ENCODE measurements at regions not wholly inside any gene's neighbourhood (a gene's known extent, or its start where the extent isn't known, plus 50 kb on each side); places are given as distances from the start of the nearest gene placed in this dataset.

DNA sequence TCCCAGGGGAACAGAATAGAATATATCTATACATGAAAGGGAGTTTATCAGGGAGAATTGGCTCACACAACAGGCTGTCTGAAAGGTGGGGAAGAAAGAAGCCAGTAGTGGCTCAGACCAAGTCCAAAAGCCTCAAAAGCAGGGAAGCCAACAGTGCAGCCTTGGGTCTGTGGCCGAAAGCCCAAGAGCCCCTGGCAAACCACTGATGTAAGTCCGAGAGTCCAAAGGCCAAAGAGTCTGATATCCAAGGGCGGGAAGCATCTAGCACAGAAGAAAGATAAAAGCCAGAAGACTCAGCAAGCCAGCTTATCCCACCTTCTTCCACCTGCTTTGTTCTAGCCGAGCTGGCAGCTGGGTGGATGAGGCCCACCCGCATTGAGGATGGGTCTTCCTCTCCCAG, 172.5 kb downstream of the CCDC71L start:
- TF ChIP-seq, protein P1, sequence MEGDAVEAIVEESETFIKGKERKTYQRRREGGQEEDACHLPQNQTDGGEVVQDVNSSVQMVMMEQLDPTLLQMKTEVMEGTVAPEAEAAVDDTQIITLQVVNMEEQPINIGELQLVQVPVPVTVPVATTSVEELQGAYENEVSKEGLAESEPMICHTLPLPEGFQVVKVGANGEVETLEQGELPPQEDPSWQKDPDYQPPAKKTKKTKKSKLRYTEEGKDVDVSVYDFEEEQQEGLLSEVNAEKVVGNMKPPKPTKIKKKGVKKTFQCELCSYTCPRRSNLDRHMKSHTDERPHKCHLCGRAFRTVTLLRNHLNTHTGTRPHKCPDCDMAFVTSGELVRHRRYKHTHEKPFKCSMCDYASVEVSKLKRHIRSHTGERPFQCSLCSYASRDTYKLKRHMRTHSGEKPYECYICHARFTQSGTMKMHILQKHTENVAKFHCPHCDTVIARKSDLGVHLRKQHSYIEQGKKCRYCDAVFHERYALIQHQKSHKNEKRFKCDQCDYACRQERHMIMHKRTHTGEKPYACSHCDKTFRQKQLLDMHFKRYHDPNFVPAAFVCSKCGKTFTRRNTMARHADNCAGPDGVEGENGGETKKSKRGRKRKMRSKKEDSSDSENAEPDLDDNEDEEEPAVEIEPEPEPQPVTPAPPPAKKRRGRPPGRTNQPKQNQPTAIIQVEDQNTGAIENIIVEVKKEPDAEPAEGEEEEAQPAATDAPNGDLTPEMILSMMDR (conservative IDR thresholded peaks at IDR 0.05; ENCODE audit: low read depth, low read length), result no peak
- no peak overlapping the region for H3K4me3 ChIP-seq (ENCODE audit: low read depth, low read length)
- no peak for DNase-seq (ENCODE audit: low read depth)

DNA sequence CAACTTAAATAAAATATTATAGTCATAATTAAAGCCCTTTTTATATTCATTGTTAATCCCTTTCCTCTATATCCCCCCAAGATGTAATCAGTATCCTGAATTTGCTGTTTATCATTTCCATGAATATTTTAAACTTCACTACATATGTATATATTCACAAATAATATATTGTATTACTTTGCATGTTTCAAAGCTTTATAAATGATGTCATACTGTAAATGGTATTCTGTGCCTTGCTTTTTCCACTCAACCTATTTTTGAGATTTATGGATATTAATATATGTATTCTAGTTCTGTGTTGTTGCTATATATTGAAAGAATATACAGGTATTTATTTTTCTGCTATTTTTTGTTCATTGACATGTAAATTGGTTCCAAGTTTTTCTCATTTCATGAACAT, 173.1 kb downstream of the CCDC71L start:
- TF ChIP-seq, protein P1 (conservative IDR thresholded peaks at IDR 0.05; ENCODE audit: low read depth, low read length), result no peak
- no peak overlapping the region for H3K4me3 ChIP-seq (ENCODE audit: low read depth, low read length)
- no peak for DNase-seq (ENCODE audit: low read depth)

DNA sequence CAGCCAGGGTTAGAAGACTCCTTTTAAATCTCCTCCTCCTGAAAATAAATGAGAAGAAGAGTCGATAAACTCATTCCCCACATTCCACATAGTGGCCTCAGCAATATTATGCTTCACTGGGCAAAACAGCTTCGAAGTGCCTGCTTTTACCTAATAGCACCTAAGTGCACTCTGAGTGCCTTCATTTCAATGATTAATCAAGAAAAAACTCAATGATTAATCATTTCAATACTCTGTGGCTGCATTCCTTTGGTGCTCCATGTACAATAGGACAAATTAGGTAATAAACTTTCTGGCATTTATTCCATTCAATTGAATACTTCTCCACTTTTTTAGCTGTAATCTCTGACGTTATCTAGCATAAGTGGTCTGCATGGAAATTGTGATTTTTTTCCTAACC, 174.6 kb downstream of the CCDC71L start:
- TF ChIP-seq, protein P1 (conservative IDR thresholded peaks at IDR 0.05; ENCODE audit: low read depth, low read length), result no peak
- peak; percentile 68 for DNase-seq (ENCODE audit: low read depth)

DNA sequence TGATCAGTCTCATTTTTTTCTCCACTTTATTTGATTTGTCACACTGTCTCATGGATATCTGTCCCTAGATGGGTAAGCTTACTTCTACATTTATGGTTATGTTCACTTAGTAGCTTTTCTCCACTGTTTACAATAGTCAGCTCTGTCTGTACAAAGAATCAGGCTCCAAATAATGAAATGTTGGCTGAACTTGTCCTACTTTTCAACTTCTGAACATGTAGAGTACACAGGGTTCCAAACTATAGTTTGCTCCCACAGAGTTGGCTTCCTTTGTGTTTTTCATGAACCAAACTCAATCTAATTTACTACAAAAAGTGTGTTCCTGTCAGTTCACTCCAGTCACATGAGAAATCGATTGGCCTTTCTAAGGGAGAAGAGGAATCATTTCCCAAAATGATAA, 175.0 kb downstream of the CCDC71L start:
- DNase-seq (ENCODE audit: low read depth), result peak; percentile 56
- TF ChIP-seq, protein P1 (conservative IDR thresholded peaks at IDR 0.05; ENCODE audit: low read depth, low read length), result no peak
- H3K4me3 ChIP-seq (ENCODE audit: low read depth, low read length), result no peak overlapping the region

More for the DNA sequence above, 174.6 kb downstream of the CCDC71L start:
- H3K4me3 ChIP-seq (ENCODE audit: low read depth, low read length), result no peak overlapping the region

DNA sequence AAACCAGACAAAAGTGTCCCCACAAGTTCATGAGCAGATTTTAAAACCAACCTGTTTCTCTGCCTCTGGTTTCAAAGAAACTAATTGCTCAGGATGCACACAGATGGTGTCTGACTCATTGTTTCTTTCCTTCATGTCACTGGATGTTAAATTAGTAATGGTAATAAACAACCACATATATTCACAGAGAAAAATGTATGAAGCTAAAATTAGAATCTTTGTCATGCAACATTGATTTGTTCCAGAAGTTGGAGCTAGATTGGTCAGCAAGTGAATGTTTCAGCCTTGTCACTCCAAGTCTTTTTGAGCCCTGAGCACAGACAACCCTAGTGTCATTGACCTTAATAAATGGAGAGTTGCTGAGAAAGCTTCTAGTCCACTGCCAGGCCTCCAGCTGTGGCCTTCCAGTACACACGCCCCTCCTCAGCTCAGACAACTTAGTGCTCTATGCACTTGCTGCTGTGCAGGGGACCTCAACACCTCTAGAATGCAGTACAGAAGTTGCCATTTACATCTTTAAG, 175.9 kb downstream of the CCDC71L start:
- no peak overlapping the region for H3K4me3 ChIP-seq (ENCODE audit: low read depth, low read length)

DNA sequence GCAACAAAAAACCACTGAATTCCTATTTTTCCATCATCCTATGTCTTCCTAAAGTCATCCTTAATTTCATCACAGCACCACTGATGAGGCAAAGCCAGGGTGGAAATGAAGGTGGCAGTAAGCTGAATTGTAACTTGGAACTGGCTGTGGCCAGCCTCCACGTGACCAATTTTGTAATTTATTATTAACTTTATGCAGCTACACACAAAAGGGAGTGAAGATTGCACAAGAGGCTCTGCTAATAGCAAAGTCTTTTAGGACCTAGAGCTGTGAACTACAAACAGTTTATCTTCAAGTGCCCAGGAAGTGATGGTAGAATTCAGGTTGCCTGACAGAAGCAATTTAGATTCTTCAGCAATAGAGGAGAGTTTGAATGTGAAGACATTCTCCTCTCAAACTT, 176.4 kb downstream of the CCDC71L start:
- DNase-seq (ENCODE audit: low read depth), result peak; percentile 41
- H3K4me3 ChIP-seq (ENCODE audit: low read depth, low read length), result no peak overlapping the region
- TF ChIP-seq, protein P1 (conservative IDR thresholded peaks at IDR 0.05; ENCODE audit: low read depth, low read length), result no peak

More for the DNA sequence above, 175.9 kb downstream of the CCDC71L start:
- TF ChIP-seq, protein P1 (conservative IDR thresholded peaks at IDR 0.05; ENCODE audit: low read depth, low read length), result no peak
- DNase-seq (ENCODE audit: low read depth), result peak; percentile 77

DNA sequence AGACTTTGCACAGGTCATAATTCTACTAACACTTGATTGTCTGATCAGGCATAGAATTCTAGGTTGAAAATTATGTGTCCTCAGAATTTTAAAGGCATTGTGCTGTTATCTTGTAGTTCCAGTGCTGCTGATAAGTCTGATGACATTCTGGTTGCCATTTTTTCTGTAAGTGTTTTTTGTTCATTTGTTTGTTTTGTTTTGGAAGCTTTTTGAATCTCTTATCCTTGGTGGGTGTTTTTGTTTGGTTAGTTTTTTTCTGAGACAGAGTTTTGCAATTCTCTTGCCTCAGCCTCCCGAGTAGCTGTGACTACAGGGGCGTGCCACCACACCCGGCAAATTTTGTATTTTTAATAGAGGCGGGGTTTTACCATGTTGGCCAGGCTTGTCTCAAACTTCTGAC, 178.9 kb downstream of the CCDC71L start:
- no peak overlapping the region for H3K4me3 ChIP-seq (ENCODE audit: low read depth, low read length)
- TF ChIP-seq, protein P1 (conservative IDR thresholded peaks at IDR 0.05; ENCODE audit: low read depth, low read length), result no peak
- no peak for DNase-seq (ENCODE audit: low read depth)
